KBM-7 (cell line): ENCODE measurements at regions not wholly inside any gene's neighbourhood (a gene's known extent, or its start where the extent isn't known, plus 50 kb on each side); places are given as distances from the start of the nearest gene placed in this dataset.

Experiments
- DNase-seq: peaks from one replicate; pipeline ENCODE4 v3.0.0-alpha.2; 2015
- in situ Hi-C: fragments of 300-500 bp; cut with MboI; formaldehyde crosslinking; loops from 2 replicates; pipeline ENCODE4 v1.14.3; 2020; ENCODE audit warnings: low sequenced_read_pairs, low pct_unique_long_range_greater_than_20kb, mixed read lengths

GRCh38 chr1:201608635-201609395, 69.9 kb downstream of the NAV1 start:
- in situ Hi-C loops = no loop called here
- DNase-seq = no peak

- DNase-seq = no peak
- in situ Hi-C loops = no loop called here
Observed at GRCh38 chr1:201609661-201610318, 70.9 kb downstream of the NAV1 start.

GRCh38 chr1:201610858-201611257, 71.9 kb downstream of the NAV1 start:
- no peak for DNase-seq
- in situ Hi-C loops = no loop called here

- DNase-seq = no peak
- in situ Hi-C loops = no loop called here
Observed at GRCh38 chr1:201612645-201613044, 73.7 kb downstream of the NAV1 start.

GRCh38 chr1:201614262-201615015, 75.5 kb downstream of the NAV1 start:
- DNase-seq = no peak
- in situ Hi-C loops = no loop called here

- DNase-seq = no peak
- in situ Hi-C loops = no loop called here
Observed at GRCh38 chr1:201617157-201617556, 78.2 kb downstream of the NAV1 start.

- DNase-seq = no peak
- in situ Hi-C loops = no loop called here
Observed at GRCh38 chr1:201618389-201618788, 79.5 kb downstream of the NAV1 start.

- in situ Hi-C loops = no loop called here
- DNase-seq = no peak
Observed at GRCh38 chr1:201618905-201619304, 80.0 kb downstream of the NAV1 start.

- in situ Hi-C loops = no loop called here
- DNase-seq = no peak
Observed at GRCh38 chr1:201619513-201619912, 80.6 kb downstream of the NAV1 start.

GRCh38 chr1:201622353-201622752, 83.4 kb downstream of the NAV1 start:
- no peak for DNase-seq
- in situ Hi-C loops = no loop called here

GRCh38 chr1:201622824-201623223, 83.9 kb downstream of the NAV1 start:
- no peak for DNase-seq
- in situ Hi-C loops = no loop called here

GRCh38 chr1:201624741-201625225, 85.9 kb downstream of the NAV1 start:
- in situ Hi-C loops = no loop called here
- DNase-seq = no peak

- in situ Hi-C loops = no loop called here
- DNase-seq = no peak
Observed at GRCh38 chr1:201625226-201625761, 86.4 kb downstream of the NAV1 start.

- in situ Hi-C loops = no loop called here
- no peak for DNase-seq
Observed at GRCh38 chr1:201625851-201626251, 86.9 kb downstream of the NAV1 start.

- no peak for DNase-seq
- in situ Hi-C loops = no loop called here
Observed at GRCh38 chr1:201626629-201627275, 87.8 kb downstream of the NAV1 start.

- no peak for DNase-seq
- in situ Hi-C loops = no loop called here
Observed at GRCh38 chr1:201628490-201628889, 89.6 kb downstream of the NAV1 start.

GRCh38 chr1:201630582-201630981, 91.7 kb downstream of the NAV1 start:
- no peak for DNase-seq
- in situ Hi-C loops = no loop called here

GRCh38 chr1:201631037-201631436, 92.1 kb downstream of the NAV1 start:
- in situ Hi-C loops = no loop called here
- DNase-seq = no peak

- in situ Hi-C loops = no loop called here
Observed at GRCh38 chr1:201632364-201632952, 93.5 kb downstream of the NAV1 start.

More at GRCh38 chr1:201632364-201632952, 93.5 kb downstream of the NAV1 start:
- no peak for DNase-seq
